ENCODE measurements at regions not wholly inside any gene's neighbourhood (a gene's known extent, or its start where the extent isn't known, plus 50 kb on each side); places are given as distances from the start of the nearest gene placed in this dataset.

- Histone ChIP-seq H3K27ac (ENCODE audit: low read depth) (no peak overlapping the region), H3K9me2 (ENCODE audit: insufficient read depth) (peaks cover 11% of the 10 kb centered on the region; the same call in 1 of the 2 replicates), H3F3A (replicated peaks; ENCODE audit: low read depth) (no peaks in the 10 kb centered on the region), H3K4me3 (no peak overlapping the region), H3K79me2 (replicated peaks; ENCODE audit: insufficient read depth) (no peaks in the 10 kb centered on the region), H3K4me1 (ENCODE audit: insufficient read depth) (no peaks in the 10 kb centered on the region), H3K4me2 (no peak overlapping the region), H3K27me3 (ENCODE audit: insufficient read depth) (no peaks in the 10 kb centered on the region), H3K36me3 (ENCODE audit: insufficient read depth) (no peaks in the 10 kb centered on the region), H2AFZ (no peak overlapping the region), H4K20me1 (replicated peaks; ENCODE audit: insufficient read depth) (no peaks in the 10 kb centered on the region)
- no peak for TF ChIP-seq EZH2phosphoT487 (IDR thresholded peaks at IDR 0.05; ENCODE audit: unreplicated experiment)
- TF ChIP-seq CREB1 (CRISPR knock-in tag; IDR thresholded peaks at IDR 0.05; ENCODE audit: low read depth), result no peak
- TF ChIP-seq ZNF331 (CRISPR knock-in tag; IDR thresholded peaks at IDR 0.05; ENCODE audit: low read depth), result no peak
- TF ChIP-seq STAT1 (IDR thresholded peaks at IDR 0.05; ENCODE audit: unreplicated experiment), result no peak
- TF ChIP-seq POLR2AphosphoS5 (IDR thresholded peaks at IDR 0.05; ENCODE audit: low read depth), result no peak
- TF ChIP-seq NANOG (IDR thresholded peaks at IDR 0.05; ENCODE audit: borderline replicate concordance), result no peak
- TF ChIP-seq ZNF114 (CRISPR knock-in tag; IDR thresholded peaks at IDR 0.05), result no peak
- no peak for TF ChIP-seq JUNB (IDR thresholded peaks at IDR 0.05; ENCODE audit: unreplicated experiment)
- TF ChIP-seq ETS1 (IDR thresholded peaks at IDR 0.05), result no peak
- no peak for TF ChIP-seq CTCF (conservative IDR thresholded peaks at IDR 0.05; ENCODE audit: low read depth in 2 of 2)
- TF ChIP-seq EZH2 (IDR thresholded peaks at IDR 0.05; ENCODE audit: low read depth, unreplicated experiment), result no peak
- TF ChIP-seq ZNF462 (CRISPR knock-in tag; IDR thresholded peaks at IDR 0.05), result no peak
- no peak for TF ChIP-seq REST (IDR thresholded peaks at IDR 0.05; ENCODE audit: unreplicated experiment)
- H3K27ac Mint-ChIP-seq, result no peak overlapping the region
- H3K4me1 Mint-ChIP-seq, result peaks cover 17% of the 10 kb centered on the region
- ATAC-seq, result no peak
- H3K4me3 Mint-ChIP-seq, result no peak overlapping the region
- no peaks in the 10 kb centered on the region for H3K36me3 Mint-ChIP-seq (ENCODE audit: low read depth)
- peaks cover 3% of the 10 kb centered on the region for H3K27me3 Mint-ChIP-seq (ENCODE audit: insufficient read depth, low read depth, poor library complexity)
- H3K9me3 Mint-ChIP-seq, result no peaks in the 10 kb centered on the region
- no peak for DNase-seq (ENCODE audit: low spot score)
Measured at GRCh38 chr5:136529081-136529480, 163.7 kb upstream of the TRPC7 start.

All from GM23338 (cell line).